ENCODE measurements at regions not wholly inside any gene's neighbourhood (a gene's known extent, or its start where the extent isn't known, plus 50 kb on each side); places are given as distances from the start of the nearest gene placed in this dataset.

DNA sequence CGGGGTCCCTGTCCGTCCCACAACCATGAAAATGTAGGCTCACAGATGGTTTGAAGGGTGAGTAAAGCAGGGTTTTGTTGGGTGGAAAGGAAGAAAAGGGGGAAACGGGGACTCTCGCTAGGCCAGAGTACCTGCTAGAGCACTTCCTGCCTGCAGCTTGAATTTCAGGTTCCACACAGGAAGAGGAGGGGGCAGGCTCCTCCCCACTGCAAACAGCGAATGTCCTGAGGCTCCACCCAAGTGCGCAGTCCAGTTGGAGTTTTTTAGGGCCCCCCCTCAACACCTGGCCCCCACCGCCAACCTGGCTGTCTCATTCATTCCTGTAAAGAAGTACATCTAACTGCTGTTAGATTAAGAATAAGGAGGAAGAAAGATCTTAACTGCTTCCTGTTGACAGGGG, 414.7 kb downstream of the SH2D4B start:
- TF ChIP-seq EZH2 (IDR thresholded peaks at IDR 0.05), result no peak
- no peak for TF ChIP-seq POLR2AphosphoS5 (IDR thresholded peaks at IDR 0.05; ENCODE audit: borderline replicate concordance, low read depth, low read length)
